ENCODE measurements at regions not wholly inside any gene's neighbourhood (a gene's known extent, or its start where the extent isn't known, plus 50 kb on each side); places are given as distances from the start of the nearest gene placed in this dataset.

DNA sequence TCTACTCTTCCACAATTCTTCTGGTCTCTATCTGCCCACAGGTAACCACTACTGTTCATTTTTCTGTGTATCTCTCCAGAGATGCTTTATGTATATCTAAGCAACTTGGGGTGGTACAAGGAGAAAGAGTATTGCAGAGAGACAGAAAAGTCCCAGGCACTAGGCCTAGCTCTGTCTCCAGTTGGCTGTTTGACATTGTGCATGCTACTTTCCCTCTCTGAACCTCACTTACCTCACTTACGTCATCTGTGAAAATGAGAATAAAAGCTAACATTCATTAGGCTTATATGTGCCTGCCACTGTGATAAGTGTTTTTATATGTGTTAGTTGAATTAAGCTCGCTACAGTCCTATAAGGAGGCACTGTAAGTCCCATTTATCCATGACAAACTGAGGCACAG lies 76.7 kb upstream of the RNU6-1 start:
- TF ChIP-seq, protein P1, sequence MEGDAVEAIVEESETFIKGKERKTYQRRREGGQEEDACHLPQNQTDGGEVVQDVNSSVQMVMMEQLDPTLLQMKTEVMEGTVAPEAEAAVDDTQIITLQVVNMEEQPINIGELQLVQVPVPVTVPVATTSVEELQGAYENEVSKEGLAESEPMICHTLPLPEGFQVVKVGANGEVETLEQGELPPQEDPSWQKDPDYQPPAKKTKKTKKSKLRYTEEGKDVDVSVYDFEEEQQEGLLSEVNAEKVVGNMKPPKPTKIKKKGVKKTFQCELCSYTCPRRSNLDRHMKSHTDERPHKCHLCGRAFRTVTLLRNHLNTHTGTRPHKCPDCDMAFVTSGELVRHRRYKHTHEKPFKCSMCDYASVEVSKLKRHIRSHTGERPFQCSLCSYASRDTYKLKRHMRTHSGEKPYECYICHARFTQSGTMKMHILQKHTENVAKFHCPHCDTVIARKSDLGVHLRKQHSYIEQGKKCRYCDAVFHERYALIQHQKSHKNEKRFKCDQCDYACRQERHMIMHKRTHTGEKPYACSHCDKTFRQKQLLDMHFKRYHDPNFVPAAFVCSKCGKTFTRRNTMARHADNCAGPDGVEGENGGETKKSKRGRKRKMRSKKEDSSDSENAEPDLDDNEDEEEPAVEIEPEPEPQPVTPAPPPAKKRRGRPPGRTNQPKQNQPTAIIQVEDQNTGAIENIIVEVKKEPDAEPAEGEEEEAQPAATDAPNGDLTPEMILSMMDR (IDR thresholded peaks at IDR 0.05; ENCODE audit: insufficient read depth, low read length, severe bottlenecking), result no peak
- DNase-seq (ENCODE audit: low read depth) (no peak), FAIRE-seq (no peak)
- H3K36me3 ChIP-seq (ENCODE audit: control insufficient read depth, insufficient read depth, low read length), result no peaks in the 10 kb centered on the region
- no peak overlapping the region for H3K4me3 ChIP-seq (ENCODE audit: low read depth, low read length)
- H3K27me3 ChIP-seq (ENCODE audit: control insufficient read depth, insufficient read depth, low read length), result no peaks in the 10 kb centered on the region

DNA sequence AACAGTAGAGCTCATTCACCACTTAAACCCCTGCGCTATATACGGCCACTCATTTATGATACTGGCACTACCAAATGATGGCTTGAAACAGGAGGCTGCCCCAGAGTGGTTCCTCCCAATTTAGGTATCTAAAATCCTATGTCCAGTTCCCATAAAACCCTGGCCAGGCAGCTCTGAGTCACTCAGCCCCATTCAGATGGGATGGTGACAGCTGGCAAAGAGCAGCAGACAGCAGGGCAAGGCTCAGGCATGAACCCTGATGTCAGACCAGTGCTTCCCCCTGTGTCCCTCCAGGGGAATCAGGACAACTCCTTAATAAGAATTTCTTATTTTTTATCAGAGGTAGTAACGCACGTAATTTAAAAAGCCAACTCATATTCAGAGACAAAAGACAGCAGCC lies 77.2 kb upstream of the RNU6-1 start:
- H3K36me3 ChIP-seq (ENCODE audit: control insufficient read depth, insufficient read depth, low read length), result no peaks in the 10 kb centered on the region
- FAIRE-seq (no peak), DNase-seq (ENCODE audit: low read depth) (no peak)
- H3K27me3 ChIP-seq (ENCODE audit: control insufficient read depth, insufficient read depth, low read length), result no peaks in the 10 kb centered on the region
- H3K4me3 ChIP-seq (ENCODE audit: low read depth, low read length), result no peak overlapping the region
- TF ChIP-seq, protein P1 (IDR thresholded peaks at IDR 0.05; ENCODE audit: insufficient read depth, low read length, severe bottlenecking), result no peak

DNA sequence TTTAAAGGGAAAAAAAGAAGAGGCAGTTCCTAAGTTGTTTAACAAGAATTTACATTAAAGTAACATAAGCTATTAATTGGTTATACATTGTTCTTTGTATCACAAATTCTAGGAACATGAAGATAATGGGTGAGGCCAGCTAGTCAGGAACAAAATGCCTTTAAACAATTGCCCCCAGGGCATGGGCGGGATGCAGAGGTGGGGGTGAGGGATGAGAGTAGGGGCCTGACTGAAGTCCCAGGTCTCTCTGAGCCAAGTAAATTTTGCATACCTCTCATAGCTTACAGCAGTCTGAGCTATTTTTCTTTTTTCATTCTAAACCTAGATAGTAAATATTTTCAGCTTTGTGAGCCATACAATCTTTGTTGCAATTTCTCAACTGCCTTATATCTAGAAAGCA lies 77.8 kb upstream of the RNU6-1 start:
- Histone ChIP-seq H3K4me3 (ENCODE audit: low read depth, low read length) (no peak overlapping the region), H3K27me3 (ENCODE audit: control insufficient read depth, insufficient read depth, low read length) (no peaks in the 10 kb centered on the region), H3K36me3 (ENCODE audit: control insufficient read depth, insufficient read depth, low read length) (no peaks in the 10 kb centered on the region)
- no peak for FAIRE-seq
- no peak for DNase-seq (ENCODE audit: low read depth)
- TF ChIP-seq, protein P1 (IDR thresholded peaks at IDR 0.05; ENCODE audit: insufficient read depth, low read length, severe bottlenecking), result no peak

- Histone ChIP-seq H3K4me3 (ENCODE audit: low read depth, low read length) (no peak overlapping the region), H3K27me3 (ENCODE audit: control insufficient read depth, insufficient read depth, low read length) (no peaks in the 10 kb centered on the region), H3K36me3 (ENCODE audit: control insufficient read depth, insufficient read depth, low read length) (no peaks in the 10 kb centered on the region)
- DNase-seq (ENCODE audit: low read depth) (no peak), FAIRE-seq (no peak)
- TF ChIP-seq, protein P1 (IDR thresholded peaks at IDR 0.05; ENCODE audit: insufficient read depth, low read length, severe bottlenecking), result no peak
Measured at GRCh38 chr15:67918205-67918861, 78.5 kb upstream of the RNU6-1 start.

GRCh38 chr15:67920524-67921240 lies 80.8 kb upstream of the RNU6-1 start:
- TF ChIP-seq, protein P1 (IDR thresholded peaks at IDR 0.05; ENCODE audit: insufficient read depth, low read length, severe bottlenecking), result no peak
- H3K4me3 ChIP-seq (ENCODE audit: low read depth, low read length), result no peak overlapping the region

More at GRCh38 chr15:67920524-67921240, 80.8 kb upstream of the RNU6-1 start:
- Histone ChIP-seq H3K27me3 (ENCODE audit: control insufficient read depth, insufficient read depth, low read length) (no peaks in the 10 kb centered on the region), H3K36me3 (ENCODE audit: control insufficient read depth, insufficient read depth, low read length) (no peaks in the 10 kb centered on the region)
- DNase-seq (ENCODE audit: low read depth), result no peak
- FAIRE-seq, result no peak
